Parathyroid adenoma (tissue), 2 donors: ENCODE measurements at regions not wholly inside any gene's neighbourhood (a gene's known extent, or its start where the extent isn't known, plus 50 kb on each side); places are given as distances from the start of the nearest gene placed in this dataset.
"Not testable (repeated sequence)": the region's sequence is repeated elsewhere in the genome, so short reads cannot be mapped to it uniquely, and the experiment has no call there.

Source experiments
- H2AFZ ChIP-seq: fragments of 300-600 bp; sonication (generic); one replicate; pipeline ENCODE4 v1.7.0; 2017; ENCODE audit warnings: antibody characterized with exemption, mild to moderate bottlenecking
- H3K27ac ChIP-seq: fragments of 300-600 bp; sonication (generic); one replicate; pipeline ENCODE4 v1.7.0; 2017
- H3K27me3 ChIP-seq: fragments of 300-600 bp; sonication (generic); one replicate; pipeline ENCODE4 v1.7.0; 2017; ENCODE audit warnings: low read length; ENCODE audit not compliant: control insufficient read depth, insufficient read depth
- H3K36me3 ChIP-seq: fragments of 300-600 bp; sonication (generic); one replicate; pipeline ENCODE4 v1.7.0; 2017; ENCODE audit warnings: low read length; ENCODE audit not compliant: control insufficient read depth, insufficient read depth
- H3K4me1 ChIP-seq: fragments of 300-600 bp; sonication (generic); one replicate; pipeline ENCODE4 v1.7.0; 2017; ENCODE audit warnings: control low read depth
- H3K4me2 ChIP-seq: fragments of 300-600 bp; sonication (generic); one replicate; pipeline ENCODE4 v1.7.0; 2017; ENCODE audit warnings: low read length
- H3K4me3 ChIP-seq: fragments of 300-600 bp; sonication (generic); one replicate; pipeline ENCODE4 v1.7.0; 2017; ENCODE audit warnings: low read depth, low read length
- H3K79me2 ChIP-seq: fragments of 300-600 bp; sonication (generic); one replicate; pipeline ENCODE4 v1.7.0; 2017; ENCODE audit warnings: control low read depth
- H3K9ac ChIP-seq: fragments of 300-600 bp; sonication (generic); one replicate; pipeline ENCODE4 v1.7.0; 2017; ENCODE audit warnings: mild to moderate bottlenecking
- H3K9me3 ChIP-seq: fragments of 300-600 bp; sonication (generic); one replicate; pipeline ENCODE4 v1.7.0; 2017; ENCODE audit warnings: low read length; ENCODE audit not compliant: control insufficient read depth
- CTCF ChIP-seq: fragments of 300-600 bp; sonication (generic); IDR thresholded peaks from one replicate; pipeline ENCODE4 v1.7.0; 2017; ENCODE audit warnings: antibody characterized with exemption, mild to moderate bottlenecking
- donor health status: primary hyperparathyroidism.

GRCh38 chr17:62206550-62206949, 141.5 kb upstream of the MED13 start:
- H3K4me3 ChIP-seq, result no peak overlapping the region
- no peaks in the 10 kb centered on the region for H3K36me3 ChIP-seq
- H2AFZ ChIP-seq, result no peak overlapping the region
- no peaks in the 10 kb centered on the region for H3K27me3 ChIP-seq
- no peaks in the 10 kb centered on the region for H3K4me1 ChIP-seq
- no peak overlapping the region for H3K4me2 ChIP-seq
- H3K27ac ChIP-seq, result no peak overlapping the region
- no peaks in the 10 kb centered on the region for H3K9me3 ChIP-seq
- no peak for TF ChIP-seq CTCF
- H3K9ac ChIP-seq, result no peak overlapping the region
- no peaks in the 10 kb centered on the region for H3K79me2 ChIP-seq

GRCh38 chr17:62197156-62197555, 132.1 kb upstream of the MED13 start:
- not testable (repeated sequence) for H3K79me2 ChIP-seq, H3K9me3 ChIP-seq, H2AFZ ChIP-seq, H3K4me2 ChIP-seq, H3K4me1 ChIP-seq, H3K36me3 ChIP-seq, H3K9ac ChIP-seq, H3K4me3 ChIP-seq, H3K27ac ChIP-seq, H3K27me3 ChIP-seq

GRCh38 chr17:62196587-62196986, 131.5 kb upstream of the MED13 start:
- not testable (repeated sequence) for H3K4me3 ChIP-seq, H3K36me3 ChIP-seq, H3K79me2 ChIP-seq, H3K4me1 ChIP-seq, H3K27me3 ChIP-seq, H3K9ac ChIP-seq, H2AFZ ChIP-seq, H3K27ac ChIP-seq, H3K4me2 ChIP-seq, H3K9me3 ChIP-seq

- Histone ChIP-seq H3K9me3 (no peaks in the 10 kb centered on the region), H2AFZ (no peak overlapping the region), H3K9ac (no peak overlapping the region), H3K27me3 (no peaks in the 10 kb centered on the region), H3K4me2 (no peak overlapping the region), H3K27ac (no peak overlapping the region), H3K36me3 (no peaks in the 10 kb centered on the region), H3K79me2 (no peaks in the 10 kb centered on the region), H3K4me1 (no peaks in the 10 kb centered on the region), H3K4me3 (no peak overlapping the region)
- TF ChIP-seq CTCF, result no peak
These were observed 129.3 kb upstream of the MED13 start for GRCh38 chr17:62194401-62194800.

GRCh38 chr17:62193249-62193648, 128.2 kb upstream of the MED13 start:
- H3K27me3 ChIP-seq, result no peaks in the 10 kb centered on the region
- no peak overlapping the region for H3K4me3 ChIP-seq
- H2AFZ ChIP-seq, result no peak overlapping the region
- H3K4me2 ChIP-seq, result no peak overlapping the region
- no peaks in the 10 kb centered on the region for H3K4me1 ChIP-seq
- H3K9ac ChIP-seq, result no peak overlapping the region
- no peaks in the 10 kb centered on the region for H3K79me2 ChIP-seq
- no peaks in the 10 kb centered on the region for H3K36me3 ChIP-seq
- no peak for TF ChIP-seq CTCF
- no peak overlapping the region for H3K27ac ChIP-seq
- no peaks in the 10 kb centered on the region for H3K9me3 ChIP-seq
